HEK293T (cell line): ENCODE measurements at regions not wholly inside any gene's neighbourhood (a gene's known extent, or its start where the extent isn't known, plus 50 kb on each side); places are given as distances from the start of the nearest gene placed in this dataset.

Source experiments
- ARNT ChIP-seq: fragments of 450-650 bp; IDR thresholded peaks from 2 replicates; pipeline ENCODE4 v1.6.1; 2017; ENCODE audit warnings: mild to moderate bottlenecking
- BHLHE40 ChIP-seq: fragments of 450-650 bp; IDR thresholded peaks from 2 replicates; pipeline ENCODE4 v1.6.1; 2016; ENCODE audit warnings: mild to moderate bottlenecking, moderate library complexity, borderline replicate concordance
- ELF4 ChIP-seq: fragments of 450-650 bp; IDR thresholded peaks from 2 replicates; pipeline ENCODE4 v1.6.1; 2017; ENCODE audit warnings: antibody characterized with exemption
- FOXA1 ChIP-seq: fragments of 450-650 bp; IDR thresholded peaks from 2 replicates; pipeline ENCODE4 v1.6.1; 2016; ENCODE audit warnings: mild to moderate bottlenecking
- FOXK2 ChIP-seq: fragments of 450-650 bp; IDR thresholded peaks from 2 replicates; pipeline ENCODE4 v1.6.1; 2016; ENCODE audit warnings: mild to moderate bottlenecking
- HDGF ChIP-seq: fragments of 450-650 bp; IDR thresholded peaks from 2 replicates; pipeline ENCODE4 v1.6.1; 2017; ENCODE audit warnings: antibody characterized with exemption, borderline replicate concordance
- SUZ12 ChIP-seq: fragments of 450-650 bp; IDR thresholded peaks from 2 replicates; pipeline ENCODE4 v1.6.1; 2016; ENCODE audit warnings: mild to moderate bottlenecking
- TARDBP ChIP-seq: fragments of 450-650 bp; IDR thresholded peaks from 2 replicates; pipeline ENCODE4 v1.6.1; 2016

- no peak for TF ChIP-seq TARDBP
- no peak for TF ChIP-seq ARNT
- no peak for TF ChIP-seq BHLHE40
- TF ChIP-seq ELF4 = no peak
- TF ChIP-seq SUZ12 = no peak
- TF ChIP-seq HDGF = no peak
- no peak for TF ChIP-seq FOXK2
- TF ChIP-seq FOXA1 = no peak
These were observed 139.5 kb upstream of the NABP1 start for GRCh38 chr2:191538334-191538903.
